ENCODE measurements at regions not wholly inside any gene's neighbourhood (a gene's known extent, or its start where the extent isn't known, plus 50 kb on each side); places are given as distances from the start of the nearest gene placed in this dataset.

- Histone ChIP-seq H3K4me3 (replicated peaks in 1 of 3; ENCODE audit: low read depth in 2 of 3, low read length in 3 of 3) (no peak overlapping the region), H2AFZ (ENCODE audit: insufficient read depth, low read depth, low read length, poor library complexity, severe bottlenecking) (no peak overlapping the region), H4K20me1 (ENCODE audit: insufficient read depth, low read length) (no peaks in the 10 kb centered on the region), H3K79me2 (ENCODE audit: insufficient read depth, low read length) (no peaks in the 10 kb centered on the region), H3K27me3 (ENCODE audit: control insufficient read depth in 2 of 2, insufficient read depth in 2 of 2, low read length in 2 of 2) (peaks cover 2 to 8% of the 10 kb centered on the region in 2 donors), H3K36me3 (replicated peaks in 1 of 2; ENCODE audit: control insufficient read depth in 1 of 2, insufficient read depth in 2 of 2, low read length in 2 of 2) (no peaks in the 10 kb centered on the region), H3K4me2 (replicated peaks; ENCODE audit: extremely low read depth, low read length, poor library complexity, severe bottlenecking) (no peak overlapping the region), H3K9ac (ENCODE audit: insufficient read depth, low read length, poor library complexity, severe bottlenecking) (no peak overlapping the region), H3K27ac (ENCODE audit: low read depth in 1 of 2, low read length in 2 of 2) (no peak overlapping the region), H3K4me1 (ENCODE audit: control insufficient read depth in 1 of 2, insufficient read depth in 2 of 2, low read length in 2 of 2) (no peaks in the 10 kb centered on the region), H3K9me3 (replicated peaks in 1 of 2; ENCODE audit: control insufficient read depth in 1 of 2, insufficient read depth in 1 of 2, low read length in 2 of 2) (no peaks in the 10 kb centered on the region)
- intact Hi-C loops (cut with micrococcal nuclease), result no loop called here
- no peak for DNase-seq
- Mint-ChIP-seq H3K27me3 (ENCODE audit: low read depth in 3 of 3) (peaks cover 0 to 13% (median 8%) of the 10 kb centered on the region in 3 donors), H3K4me1 (no peaks in the 10 kb centered on the region), H3K9me3 (peaks cover 0 to 3% (median 0%) of the 10 kb centered on the region in 7 donors), H3K36me3 (no peaks in the 10 kb centered on the region), H3K4me3 (no peak overlapping the region), H3K27ac (no peak overlapping the region)
- TF ChIP-seq CTCF (IDR thresholded peaks at IDR 0.05), result no peak
These were observed 182.0 kb upstream of the PPP1R3A start for GRCh38 chr7:114100810-114101209.

GRCh38 chr7:114099337-114099736 lies 180.5 kb upstream of the PPP1R3A start:
- H2AFZ ChIP-seq (ENCODE audit: insufficient read depth, low read depth, low read length, poor library complexity, severe bottlenecking), result no peak overlapping the region
- Mint-ChIP-seq H3K4me1 (no peaks in the 10 kb centered on the region), H3K27ac (no peak overlapping the region), H3K27me3 (ENCODE audit: low read depth in 3 of 3) (peaks cover 0 to 23% (median 8%) of the 10 kb centered on the region in 3 donors), H3K4me3 (no peak overlapping the region), H3K9me3 (peaks cover 0 to 3% (median 0%) of the 10 kb centered on the region in 7 donors), H3K36me3 (no peaks in the 10 kb centered on the region)
- intact Hi-C loops (cut with micrococcal nuclease), result no loop called here
- WGBS (ENCODE audit: insufficient coverage), result 100% methylated on average over 1 of the region's 3 CpGs
- no peak overlapping the region for H3K9ac ChIP-seq (ENCODE audit: insufficient read depth, low read length, poor library complexity, severe bottlenecking)
- TF ChIP-seq CTCF (IDR thresholded peaks at IDR 0.05), result no peak
- H3K4me1 ChIP-seq (ENCODE audit: control insufficient read depth in 1 of 2, insufficient read depth in 2 of 2, low read length in 2 of 2), result no peaks in the 10 kb centered on the region
- H3K4me2 ChIP-seq (replicated peaks; ENCODE audit: extremely low read depth, low read length, poor library complexity, severe bottlenecking), result no peak overlapping the region
- H3K27me3 ChIP-seq (ENCODE audit: control insufficient read depth in 2 of 2, insufficient read depth in 2 of 2, low read length in 2 of 2), result peaks cover 2 to 10% of the 10 kb centered on the region in 2 donors
- H4K20me1 ChIP-seq (ENCODE audit: insufficient read depth, low read length), result no peaks in the 10 kb centered on the region
- no peak for DNase-seq
- no peaks in the 10 kb centered on the region for H3K79me2 ChIP-seq (ENCODE audit: insufficient read depth, low read length)
- H3K9me3 ChIP-seq (replicated peaks in 1 of 2; ENCODE audit: control insufficient read depth in 1 of 2, insufficient read depth in 1 of 2, low read length in 2 of 2), result no peaks in the 10 kb centered on the region
- H3K36me3 ChIP-seq (replicated peaks in 1 of 2; ENCODE audit: control insufficient read depth in 1 of 2, insufficient read depth in 2 of 2, low read length in 2 of 2), result no peaks in the 10 kb centered on the region
- H3K27ac ChIP-seq (ENCODE audit: low read depth in 1 of 2, low read length in 2 of 2), result no peak overlapping the region
- H3K4me3 ChIP-seq (replicated peaks in 1 of 3; ENCODE audit: low read depth in 2 of 3, low read length in 3 of 3), result no peak overlapping the region
